Adrenal gland (tissue), 9 donors: ENCODE measurements at regions not wholly inside any gene's neighbourhood (a gene's known extent, or its start where the extent isn't known, plus 50 kb on each side); places are given as distances from the start of the nearest gene placed in this dataset.

Experiments
- DNase-seq, 7 donors: peaks; one replicate each; pipeline ENCODE4 v3.0.0-alpha.2; 2019 to 2020
- H3K27ac ChIP-seq, 5 donors: fragments of 200-600 bp; sonication (generic) in 4 of 5; 1 replicate in 3 of 5; 2 replicates in 2 of 5; pipeline versions ENCODE4 v1.5.1 to v1.8.0; 2016 to 2020; ENCODE audit warnings: mild to moderate bottlenecking in 1 of 5
- H3K27me3 ChIP-seq: fragments of 200-600 bp; 2 replicates; pipeline ENCODE4 v1.8.0; 2021
- H3K36me3 ChIP-seq, 2 donors: fragments of 200-600 bp; replicated peaks in 1 of 2; 1 replicate in 1 of 2; 2 replicates in 1 of 2; pipeline versions ENCODE4 v1.5.1 to v1.8.0; 2018 to 2022
- H3K4me1 ChIP-seq, 2 donors: fragments of 200-600 bp; replicated peaks in 1 of 2; 1 replicate in 1 of 2; 2 replicates in 1 of 2; pipeline versions ENCODE4 v1.5.1 to v1.8.0; 2018 to 2021
- H3K4me3 ChIP-seq, 4 donors: fragments of 200-600 bp; sonication (generic) in 3 of 4; one replicate each; pipeline ENCODE4 v1.5.1; 2016 to 2018
- H3K9me3 ChIP-seq, 3 donors: fragments of 200-600 bp; sonication (generic) in 1 of 3; replicated peaks in 1 of 3; 1 replicate in 2 of 3; 2 replicates in 1 of 3; pipeline versions ENCODE4 v1.5.1 to v1.8.0; 2016 to 2021
- CTCF ChIP-seq, 6 experiments: fragments of 450-650 bp in 4 of 6; fragments of 200-600 bp in 2 of 6; sonication (generic) in 1 of 6; IDR thresholded peaks; 1 replicate in 5 of 6; 2 replicates in 1 of 6; pipeline versions ENCODE4 v1.5.1 to v1.8.0; 2016 to 2021; ENCODE audit warnings: antibody characterized with exemption in 6 of 6, mild to moderate bottlenecking in 2 of 6, moderate library complexity in 1 of 6
- POLR2A ChIP-seq, 2 donors: fragments of 450-650 bp; IDR thresholded peaks; one replicate each; pipeline ENCODE4 v1.6.1; 2017; ENCODE audit warnings: antibody characterized with exemption in 2 of 2, mild to moderate bottlenecking in 2 of 2, moderate library complexity in 1 of 2
- WGBS, 4 donors: extraction: QIAGEN DNeasy Blood & Tissue Kit in 2 of 4; methylation state at CpG; one replicate each; pipeline versions ENCODE4 v1.1.5 to v1.1.7; 2013 to 2017; 5-methylcytosine and 5-hydroxymethylcytosine counted together
- intact Hi-C, 2 donors: fragments of 100-400 bp; cut with DNase I; formaldehyde crosslinking; loops; one replicate each; pipeline versions ENCODE4 v1.14.1 to v1.15.0; 2022 to 2023
- donor health status: healthy with polysubstance abuse.
- donor health status: Bipolar disorder and iron deficiency.
- donor health status: DM: yes; HTN: yes; CAD: no.
- donor health status: DM: no; HTN: no; CAD: no.
- donor health status: DM: no; HTN: no; CAD: no.

GRCh38 chr20:12798286-12798685 lies 210.5 kb upstream of the SPTLC3 start:
- WGBS, 4 donors, result 47 to 85% (median 53%) methylated on average over 2 to 4 of the region's 4 CpGs
- Histone ChIP-seq H3K4me3 (no peak overlapping the region), H3K27me3 (no peaks in the 10 kb centered on the region)

DNA sequence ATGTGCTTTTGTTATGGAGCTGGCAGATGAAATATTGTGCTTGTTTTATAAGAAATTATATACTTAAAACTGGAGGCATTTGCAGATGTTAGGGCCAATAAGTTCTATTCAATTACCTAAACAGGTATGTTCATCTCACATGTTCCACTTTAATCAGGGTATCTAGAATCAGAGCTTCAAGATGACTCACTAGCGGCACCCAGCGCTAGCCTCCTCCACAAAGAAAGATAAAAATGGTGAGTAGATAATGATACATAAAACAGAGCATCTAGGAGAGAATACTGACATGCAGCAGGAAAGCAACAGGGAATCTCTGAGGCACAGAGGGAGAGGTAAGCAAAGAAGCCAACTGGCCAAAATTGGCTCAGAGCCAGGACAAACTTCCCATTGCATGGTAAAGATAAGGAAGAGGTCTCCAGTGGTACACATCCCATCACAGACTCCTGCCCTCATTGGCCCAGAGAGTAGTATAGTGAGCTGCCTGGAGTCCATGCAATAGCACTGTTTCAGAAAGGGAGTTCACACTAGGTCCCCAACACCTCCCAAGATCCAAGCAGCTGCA lies 200.7 kb upstream of the SPTLC3 start:
- Histone ChIP-seq H3K27me3 (no peaks in the 10 kb centered on the region), H3K4me3 (no peak overlapping the region), H3K9me3 (no peaks in the 10 kb centered on the region), H3K36me3 (no peaks in the 10 kb centered on the region), H3K27ac (no peak overlapping the region), H3K4me1 (no peaks in the 10 kb centered on the region)
- TF ChIP-seq POLR2A (IDR thresholded peaks at IDR 0.05), result no peak
- TF ChIP-seq CTCF (IDR thresholded peaks at IDR 0.05), result no peak
- intact Hi-C loops, result no loop called here
- DNase-seq, result no peak
- WGBS, 4 donors, result 87 to 90% (median 89%) methylated on average over 2 of the region's 2 CpGs

More at GRCh38 chr20:12798286-12798685, 210.5 kb upstream of the SPTLC3 start:
- no peak for DNase-seq
- Histone ChIP-seq H3K27ac (no peak overlapping the region), H3K4me1 (no peaks in the 10 kb centered on the region), H3K9me3 (no peaks in the 10 kb centered on the region), H3K36me3 (no peaks in the 10 kb centered on the region)
- TF ChIP-seq CTCF (IDR thresholded peaks at IDR 0.05) (no peak), POLR2A (IDR thresholded peaks at IDR 0.05) (no peak)
- intact Hi-C loops, result no loop called here

GRCh38 chr20:12815231-12815768 lies 193.5 kb upstream of the SPTLC3 start:
- H3K4me1 ChIP-seq, result no peaks in the 10 kb centered on the region
- TF ChIP-seq CTCF (IDR thresholded peaks at IDR 0.05), result no peak
- TF ChIP-seq POLR2A (IDR thresholded peaks at IDR 0.05), result no peak
- H3K27me3 ChIP-seq, result no peaks in the 10 kb centered on the region
- DNase-seq, result no peak
- 19 to 30% (median 23%) methylated on average over 2 of the region's 2 CpGs for WGBS, 4 donors
- H3K9me3 ChIP-seq, result no peaks in the 10 kb centered on the region
- no peaks in the 10 kb centered on the region for H3K36me3 ChIP-seq
- intact Hi-C loops, result no loop called here
- H3K4me3 ChIP-seq, result no peak overlapping the region
- H3K27ac ChIP-seq, result no peak overlapping the region

DNA sequence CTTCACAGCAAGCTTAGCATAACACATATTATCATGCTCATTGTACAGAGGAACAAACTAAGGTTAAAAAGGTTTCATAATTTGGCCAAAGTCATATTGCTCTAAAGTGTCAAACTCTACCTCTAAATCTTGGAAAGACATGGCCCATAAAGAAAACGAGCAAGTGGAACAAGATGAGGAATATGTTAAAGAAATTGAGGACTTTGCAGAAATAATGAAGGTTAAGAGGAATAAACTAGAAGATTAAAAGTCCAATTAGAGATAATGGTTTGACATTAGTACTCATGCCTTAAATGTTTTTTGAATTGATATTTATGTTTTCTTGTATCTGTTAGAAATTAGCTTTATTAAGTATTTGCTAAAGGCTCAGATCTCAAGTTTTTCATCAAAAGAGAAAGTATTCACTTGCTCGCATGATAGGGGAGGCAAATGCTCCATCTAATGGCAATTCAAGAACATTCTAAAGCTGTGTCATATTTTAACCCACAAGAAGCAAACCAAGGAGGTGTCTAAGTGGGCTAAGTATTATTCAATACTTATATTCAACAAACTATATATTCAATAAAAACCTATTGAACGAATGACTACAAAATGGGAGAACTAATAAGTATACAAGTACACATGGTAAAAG lies 192.9 kb upstream of the SPTLC3 start:
- TF ChIP-seq CTCF (IDR thresholded peaks at IDR 0.05) (no peak), POLR2A (IDR thresholded peaks at IDR 0.05) (no peak)
- intact Hi-C loops, result no loop called here
- no peaks in the 10 kb centered on the region for H3K36me3 ChIP-seq
- no peak overlapping the region for H3K27ac ChIP-seq
- WGBS, 4 donors, result 57 to 73% (median 68%) methylated on average over 3 of the region's 3 CpGs
- H3K4me3 ChIP-seq, result no peak overlapping the region
- no peak for DNase-seq
- no peaks in the 10 kb centered on the region for H3K4me1 ChIP-seq
- no peaks in the 10 kb centered on the region for H3K27me3 ChIP-seq
- H3K9me3 ChIP-seq, result no peaks in the 10 kb centered on the region
